ENCODE measurements at regions not wholly inside any gene's neighbourhood (a gene's known extent, or its start where the extent isn't known, plus 50 kb on each side); places are given as distances from the start of the nearest gene placed in this dataset.
A peak's percentile ranks its signal among the peaks of the same experiment; 100 is the strongest.

GRCh38 chr17:77394540-77395295, 253.9 kb downstream of the SEC14L1 start (continued):
- TF ChIP-seq GMEB1 (CRISPR knock-in tag; IDR thresholded peaks at IDR 0.05; ENCODE audit: borderline replicate concordance) (no peak), PPARG (CRISPR knock-in tag; conservative IDR thresholded peaks at IDR 0.05) (peak; percentile 79), ZNF160 (CRISPR knock-in tag; IDR thresholded peaks at IDR 0.05) (0 out of 2 replicates have a peak, but pooled peaks have one; percentile 5), XRCC5 (optimal IDR thresholded peaks at IDR 0.05; ENCODE audit: low read length) (peak; percentile 95), TFDP2 (CRISPR knock-in tag; IDR thresholded peaks at IDR 0.05) (peak; percentile 55), ATF7 (IDR thresholded peaks at IDR 0.05) (no peak), ATF7 (CRISPR knock-in tag; IDR thresholded peaks at IDR 0.05) (0 out of 2 replicates have a peak, but pooled peaks have one; percentile 49), THAP9 (CRISPR knock-in tag; IDR thresholded peaks at IDR 0.05; ENCODE audit: borderline replicate concordance) (peak; percentile 79; the same call in 1 of the 2 replicates), RARA (CRISPR knock-in tag; IDR thresholded peaks at IDR 0.05) (peak; percentile 64), FIP1L1 (IDR thresholded peaks at IDR 0.05; ENCODE audit: borderline replicate concordance, insufficient read depth, low read depth, low read length) (0 out of 2 replicates have a peak, but pooled peaks have one; percentile 19), ZNF619 (CRISPR knock-in tag; IDR thresholded peaks at IDR 0.05) (peak; percentile 81; the same call in 1 of the 2 replicates), ZNF605 (CRISPR knock-in tag; IDR thresholded peaks at IDR 0.05) (peak; percentile 47), ATF4 (CRISPR knock-in tag; IDR thresholded peaks at IDR 0.05) (peak in 1 of 2 experiments; percentile 35; a peak in 1 of 4 replicates), PRDM15 (CRISPR knock-in tag; IDR thresholded peaks at IDR 0.05) (0 out of 2 replicates have a peak, but pooled peaks have one; percentile 94), ZNF343 (CRISPR knock-in tag; IDR thresholded peaks at IDR 0.05) (no peak), ZNF468 (CRISPR knock-in tag; IDR thresholded peaks at IDR 0.05) (0 out of 2 replicates have a peak, but pooled peaks have one; percentile 72)

All from HepG2 (cell line).